Trophoblast cell (in vitro differentiated cells and primary cell): ENCODE measurements at regions not wholly inside any gene's neighbourhood (a gene's known extent, or its start where the extent isn't known, plus 50 kb on each side); places are given as distances from the start of the nearest gene placed in this dataset.

ENCODE experiments used
- DNase-seq, 2 donors: peaks; one replicate each; pipeline ENCODE4 v3.0.0-alpha.2; 2016
- H2AFZ ChIP-seq: 2 replicates; pipeline ENCODE4 v1.6.1; 2013; ENCODE audit warnings: low read length, moderate library complexity, mild to moderate bottlenecking; ENCODE audit not compliant: insufficient read depth, poor library complexity
- H2AK5ac ChIP-seq: 2 replicates; pipeline ENCODE4 v1.6.1; 2013; ENCODE audit warnings: mild to moderate bottlenecking, low read length
- H2BK120ac ChIP-seq: 2 replicates; pipeline ENCODE4 v1.6.1; 2013; ENCODE audit warnings: low read length, mild to moderate bottlenecking, moderate library complexity; ENCODE audit not compliant: insufficient read depth, poor library complexity
- H2BK12ac ChIP-seq: 2 replicates; pipeline ENCODE4 v1.6.1; 2013; ENCODE audit warnings: mild to moderate bottlenecking, low read length, moderate library complexity
- H2BK5ac ChIP-seq: 2 replicates; pipeline ENCODE4 v1.6.1; 2013; ENCODE audit warnings: low read length, low read depth, moderate library complexity, mild to moderate bottlenecking; ENCODE audit not compliant: poor library complexity
- H3K14ac ChIP-seq: 2 replicates; pipeline ENCODE4 v1.6.1; 2013; ENCODE audit warnings: mild to moderate bottlenecking, low read length
- H3K18ac ChIP-seq: 2 replicates; pipeline ENCODE4 v1.6.1; 2013; ENCODE audit warnings: mild to moderate bottlenecking, low read length
- H3K23ac ChIP-seq: 2 replicates; pipeline ENCODE4 v1.6.1; 2013; ENCODE audit warnings: low read length
- H3K27ac ChIP-seq: 2 replicates; pipeline ENCODE4 v1.5.1; 2013; ENCODE audit warnings: low read depth, mild to moderate bottlenecking, inconsistent platforms, low read length, moderate library complexity
- H3K27me3 ChIP-seq: 2 replicates; pipeline ENCODE4 v1.6.1; 2013; ENCODE audit warnings: inconsistent platforms, mild to moderate bottlenecking, low read length, moderate library complexity; ENCODE audit not compliant: insufficient read depth
- H3K36me3 ChIP-seq, 2 experiments: 1 replicate in 1 of 2; 2 replicates in 1 of 2; pipeline ENCODE4 v1.6.1; 2013; ENCODE audit warnings: low read length in 2 of 2, mild to moderate bottlenecking in 2 of 2, moderate library complexity in 1 of 2; ENCODE audit not compliant: insufficient read depth in 2 of 2, control insufficient read depth in 1 of 2
- H3K4ac ChIP-seq: 2 replicates; pipeline ENCODE4 v1.6.1; 2013; ENCODE audit warnings: low read depth, mild to moderate bottlenecking, low read length, moderate library complexity
- H3K4me1 ChIP-seq, 2 experiments: 1 replicate in 1 of 2; 2 replicates in 1 of 2; pipeline ENCODE4 v1.6.1; 2013; ENCODE audit warnings: low read length in 2 of 2, mild to moderate bottlenecking in 2 of 2, moderate library complexity in 1 of 2; ENCODE audit not compliant: insufficient read depth in 2 of 2, control insufficient read depth in 1 of 2
- H3K4me2 ChIP-seq: 2 replicates; pipeline ENCODE4 v1.6.1; 2013; ENCODE audit warnings: inconsistent platforms, mild to moderate bottlenecking, low read length, moderate library complexity
- H3K4me3 ChIP-seq: 2 replicates; pipeline ENCODE4 v1.5.1; 2013; ENCODE audit warnings: mild to moderate bottlenecking, low read depth, low read length, inconsistent platforms
- H3K79me1 ChIP-seq: one replicate; pipeline ENCODE4 v1.6.1; 2013; ENCODE audit warnings: low read length
- H3K79me2 ChIP-seq: 2 replicates; pipeline ENCODE4 v1.6.1; 2013; ENCODE audit warnings: low read length, mild to moderate bottlenecking; ENCODE audit not compliant: control insufficient read depth, insufficient read depth, poor library complexity
- H3K9ac ChIP-seq: 2 replicates; pipeline ENCODE4 v1.6.1; 2013; ENCODE audit warnings: mild to moderate bottlenecking, low read length
- H3K9me3 ChIP-seq: 2 replicates; pipeline ENCODE4 v1.6.1; 2013; ENCODE audit warnings: low read depth, mild to moderate bottlenecking, control low read depth, inconsistent platforms, low read length; ENCODE audit not compliant: insufficient read depth
- H4K12ac ChIP-seq: 2 replicates; pipeline ENCODE4 v1.6.1; 2013; ENCODE audit warnings: low read depth, mild to moderate bottlenecking, low read length, moderate library complexity
- H4K8ac ChIP-seq: 2 replicates; pipeline ENCODE4 v1.6.1; 2013; ENCODE audit warnings: low read depth, mild to moderate bottlenecking, low read length, moderate library complexity
- H4K91ac ChIP-seq: one replicate; pipeline ENCODE4 v1.6.1; 2013; ENCODE audit warnings: low read depth, mild to moderate bottlenecking, low read length, moderate library complexity
- WGBS: extraction: QIAGEN DNeasy Blood & Tissue Kit; methylation state at CpG from one replicate; pipeline ENCODE4 v1.1.7; 2013; ENCODE audit warnings: missing lambda C conversion rate; ENCODE audit not compliant: insufficient read length, insufficient coverage; ENCODE audit errors: extremely low coverage; 5-methylcytosine and 5-hydroxymethylcytosine counted together

DNA sequence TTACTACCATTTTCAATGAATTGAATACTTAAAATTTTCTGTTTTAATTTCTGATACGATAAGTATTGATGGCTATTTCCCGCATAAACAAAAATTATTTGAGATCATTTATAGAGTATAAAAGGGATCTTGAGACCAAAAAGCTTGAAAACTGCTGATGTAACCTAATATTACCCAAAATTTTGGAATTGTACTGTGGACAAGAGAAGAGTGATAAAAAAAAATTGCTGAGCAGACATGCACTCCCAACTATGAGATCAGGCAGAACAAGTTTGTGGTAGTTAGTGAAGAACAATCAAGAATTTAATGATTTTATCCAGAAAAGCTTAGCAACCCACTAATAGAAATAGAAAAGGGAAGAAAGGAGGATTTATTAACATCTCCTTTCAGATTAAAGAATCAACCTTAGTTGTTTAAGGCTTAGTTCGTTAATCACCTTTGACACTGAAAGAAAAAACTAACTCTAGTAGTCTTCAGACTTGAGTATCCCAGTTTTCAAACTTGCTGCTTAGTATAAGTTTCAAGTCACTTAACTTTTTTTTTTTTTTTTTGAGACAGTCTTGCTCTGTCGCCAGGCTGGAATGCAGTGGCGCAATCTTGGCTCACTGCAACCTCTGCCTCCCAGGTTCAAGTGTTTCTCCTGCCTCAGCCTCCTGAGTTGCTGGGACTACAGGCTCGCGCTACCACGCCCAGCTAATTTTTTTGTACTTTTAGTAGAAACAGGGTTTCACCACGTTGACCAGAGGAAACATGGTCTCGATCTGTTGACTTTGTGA, 50.6 kb upstream of the ZC3HAV1 start:
- Histone ChIP-seq H3K79me2 (no peaks in the 10 kb centered on the region), H4K91ac (no peak overlapping the region), H3K18ac (no peak overlapping the region), H3K23ac (no peak overlapping the region), H3K14ac (no peak overlapping the region), H2AK5ac (no peak overlapping the region), H3K4ac (no peak overlapping the region), H3K36me3 (no peaks in the 10 kb centered on the region), H3K4me1 (no peaks in the 10 kb centered on the region), H2BK120ac (no peak overlapping the region), H3K9me3 (no peaks in the 10 kb centered on the region), H4K12ac (no peak overlapping the region), H3K27ac (no peak overlapping the region), H2BK12ac (no peak overlapping the region), H3K27me3 (no peaks in the 10 kb centered on the region), H2AFZ (no peak overlapping the region), H4K8ac (no peak overlapping the region), H3K9ac (no peak overlapping the region), H3K4me3 (no peak overlapping the region), H3K79me1 (no peaks in the 10 kb centered on the region), H2BK5ac (no peak overlapping the region), H3K4me2 (no peak overlapping the region)
- no CpG with 5 or more reads among the region's 10 CpGs for WGBS
- DNase-seq = peak in 1 of 2 donors; percentile 18

GRCh38 chr7:139168479-139168878, 59.0 kb upstream of the ZC3HAV1 start:
- no peak overlapping the region for H2BK120ac ChIP-seq
- no peak overlapping the region for H3K27ac ChIP-seq
- no peak for DNase-seq
- H3K18ac ChIP-seq = no peak overlapping the region
- H3K4me2 ChIP-seq = no peak overlapping the region
- H3K79me2 ChIP-seq = no peaks in the 10 kb centered on the region
- 100% methylated on average over 2 of the region's 3 CpGs for WGBS
- H3K79me1 ChIP-seq = no peaks in the 10 kb centered on the region
- H3K9me3 ChIP-seq = no peaks in the 10 kb centered on the region
- H3K23ac ChIP-seq = no peak overlapping the region
- no peaks in the 10 kb centered on the region for H3K36me3 ChIP-seq
- H3K27me3 ChIP-seq = no peaks in the 10 kb centered on the region
- no peak overlapping the region for H2AFZ ChIP-seq
- H2BK5ac ChIP-seq = no peak overlapping the region
- H2AK5ac ChIP-seq = no peak overlapping the region
- H4K12ac ChIP-seq = no peak overlapping the region
- H4K91ac ChIP-seq = no peak overlapping the region
- H2BK12ac ChIP-seq = no peak overlapping the region
- no peak overlapping the region for H3K4me3 ChIP-seq
- no peak overlapping the region for H3K4ac ChIP-seq
- H3K14ac ChIP-seq = no peak overlapping the region
- no peak overlapping the region for H4K8ac ChIP-seq
- H3K9ac ChIP-seq = no peak overlapping the region
- no peaks in the 10 kb centered on the region for H3K4me1 ChIP-seq

DNA sequence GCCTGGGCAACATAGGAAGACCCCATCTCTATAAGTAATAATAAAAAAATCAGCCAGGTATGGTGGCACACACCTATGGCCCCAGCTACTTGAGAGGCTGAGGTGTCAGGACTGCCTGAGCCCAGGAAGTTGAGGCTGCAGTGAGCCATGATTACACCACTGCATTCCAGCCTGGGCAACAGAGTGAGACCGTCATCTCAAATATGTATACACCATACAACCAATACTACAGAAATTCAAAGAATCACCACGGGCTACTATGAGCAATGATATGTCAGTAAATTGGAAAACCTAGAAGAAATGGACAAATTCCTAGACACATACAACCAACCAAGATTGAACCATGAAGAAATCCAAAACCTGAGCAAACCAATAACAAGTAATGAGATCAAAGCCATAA, 60.3 kb upstream of the ZC3HAV1 start:
- Histone ChIP-seq H3K27ac (no peak overlapping the region), H3K9ac (no peak overlapping the region), H4K8ac (no peak overlapping the region), H3K27me3 (no peaks in the 10 kb centered on the region), H2AFZ (no peak overlapping the region), H4K91ac (no peak overlapping the region), H3K18ac (no peak overlapping the region), H3K4me1 (no peaks in the 10 kb centered on the region), H3K36me3 (no peaks in the 10 kb centered on the region), H3K79me1 (no peaks in the 10 kb centered on the region), H3K4me2 (no peak overlapping the region), H3K9me3 (no peaks in the 10 kb centered on the region), H2BK120ac (no peak overlapping the region), H3K4ac (no peak overlapping the region), H3K79me2 (no peaks in the 10 kb centered on the region), H3K14ac (no peak overlapping the region), H3K4me3 (no peak overlapping the region), H2BK12ac (no peak overlapping the region), H3K23ac (no peak overlapping the region), H2BK5ac (no peak overlapping the region), H2AK5ac (no peak overlapping the region), H4K12ac (no peak overlapping the region)
- DNase-seq = peak; percentile 55 to 77
- WGBS = no CpG with 5 or more reads among the region's 2 CpGs

- Histone ChIP-seq H3K9me3 (no peaks in the 10 kb centered on the region), H3K4ac (no peak overlapping the region), H3K4me3 (no peak overlapping the region), H3K79me1 (no peaks in the 10 kb centered on the region), H3K4me1 (no peaks in the 10 kb centered on the region), H2AFZ (no peak overlapping the region), H2BK12ac (no peak overlapping the region), H3K23ac (no peak overlapping the region), H3K36me3 (no peaks in the 10 kb centered on the region), H3K27ac (no peak overlapping the region), H3K14ac (no peak overlapping the region), H2BK5ac (no peak overlapping the region), H3K79me2 (no peaks in the 10 kb centered on the region), H4K12ac (no peak overlapping the region), H3K9ac (no peak overlapping the region), H4K91ac (no peak overlapping the region), H4K8ac (no peak overlapping the region), H2AK5ac (no peak overlapping the region), H3K27me3 (no peaks in the 10 kb centered on the region), H3K18ac (no peak overlapping the region), H2BK120ac (no peak overlapping the region), H3K4me2 (no peak overlapping the region)
- WGBS = no CpG with 5 or more reads among the region's 7 CpGs
- no peak for DNase-seq
Observed at GRCh38 chr7:139172775-139173174, 58.3 kb upstream of the UBN2 start.
